ENCODE measurements at regions not wholly inside any gene's neighbourhood (a gene's known extent, or its start where the extent isn't known, plus 50 kb on each side); places are given as distances from the start of the nearest gene placed in this dataset.

GRCh38 chr18:57951999-57952774 lies 91.8 kb upstream of the NEDD4L start:
- H3K36me3 ChIP-seq (ENCODE audit: control insufficient read depth in 1 of 2, insufficient read depth in 2 of 2, low read length in 2 of 2): no peaks in the 10 kb centered on the region
- H2AFZ ChIP-seq (ENCODE audit: low read depth, low read length, poor library complexity, severe bottlenecking): no peak overlapping the region
- ATAC-seq (no peak), DNase-seq (ENCODE audit: low read depth, low spot score) (no peak)
- no peaks in the 10 kb centered on the region for H3K9me2 ChIP-seq (ENCODE audit: insufficient read depth)
- H3K4me1 ChIP-seq (ENCODE audit: control insufficient read depth in 1 of 2, insufficient read depth in 2 of 2, low read length in 2 of 2): no peaks in the 10 kb centered on the region
- BruUV-seq (replicated peaks): no TSS peak
- no peaks in the 10 kb centered on the region for H3K9me3 ChIP-seq (ENCODE audit: control insufficient read depth in 1 of 2, insufficient read depth in 1 of 2, low read depth in 1 of 2, low read length in 2 of 2)
- TF ChIP-seq RAD21 (IDR thresholded peaks at IDR 0.05; ENCODE audit: low read depth) (no peak), JUND (IDR thresholded peaks at IDR 0.05) (no peak), ZNF274 (IDR thresholded peaks at IDR 0.05; ENCODE audit: low read depth, low read length) (no peak), ELF1 (IDR thresholded peaks at IDR 0.05; ENCODE audit: borderline replicate concordance, low read depth) (no peak), POLR2AphosphoS5 (IDR thresholded peaks at IDR 0.05; ENCODE audit: low read depth, low read length) (no peak), EGR1 (IDR thresholded peaks at IDR 0.05; ENCODE audit: low read depth) (no peak), ATF3 (IDR thresholded peaks at IDR 0.05) (no peak), REST (IDR thresholded peaks at IDR 0.05; ENCODE audit: low read depth) (no peak), SIN3A (IDR thresholded peaks at IDR 0.05; ENCODE audit: low read depth) (no peak), ZFX (IDR thresholded peaks at IDR 0.05) (no peak), SP1 (IDR thresholded peaks at IDR 0.05; ENCODE audit: low read depth) (no peak), CTCF (IDR thresholded peaks at IDR 0.05 in 2 of 3, conservative IDR thresholded peaks at IDR 0.05 in 1 of 3; ENCODE audit: borderline replicate concordance in 1 of 3, insufficient read depth in 1 of 3, low read depth in 2 of 3, low read length in 2 of 3) (no peak), EZH2 (IDR thresholded peaks at IDR 0.05) (no peak), YY1 (IDR thresholded peaks at IDR 0.05; ENCODE audit: extremely low read depth, insufficient replicate concordance, low read depth, low read length) (no peak), EZH2phosphoT487 (IDR thresholded peaks at IDR 0.05; ENCODE audit: borderline replicate concordance) (no peak), ZBTB33 (IDR thresholded peaks at IDR 0.05; ENCODE audit: extremely low read depth, insufficient replicate concordance, low read length) (no peak), MAX (IDR thresholded peaks at IDR 0.05) (no peak), SRF (IDR thresholded peaks at IDR 0.05; ENCODE audit: low read depth) (no peak), CBX3 (IDR thresholded peaks at IDR 0.05; ENCODE audit: low read depth) (no peak), TCF7L2 (IDR thresholded peaks at IDR 0.05; ENCODE audit: borderline replicate concordance, extremely low read depth, insufficient read depth, insufficient read length) (no peak)
- POLR2A ChIA-PET: no interaction called here
- RAD21 ChIA-PET (ENCODE audit: low non-redundant PET in 1 of 2, low total read pairs in 2 of 2, uncharacterized antibody in 2 of 2, unreplicated experiment in 2 of 2): no interaction called here
- CTCF ChIA-PET: no interaction called here
- no peak overlapping the region for H3K27ac ChIP-seq (ENCODE audit: low read depth, low read length)
- no peaks in the 10 kb centered on the region for H4K20me1 ChIP-seq (ENCODE audit: insufficient read depth)
- no peaks in the 10 kb centered on the region for H3K79me2 ChIP-seq (ENCODE audit: insufficient read depth, low read length)
- H3K4me2 ChIP-seq (ENCODE audit: low read length): no peak overlapping the region
- no peak overlapping the region for H3K4me3 ChIP-seq (replicated peaks in 1 of 2; ENCODE audit: low read depth in 1 of 2, low read length in 2 of 2)
- intact Hi-C loops (cut with micrococcal nuclease): no loop called here
- H3K9ac ChIP-seq (ENCODE audit: low read length): no peak overlapping the region
- H3K27me3 ChIP-seq (ENCODE audit: insufficient read depth, low read length): peaks cover 3% of the 10 kb centered on the region; the same call in 1 of the 2 replicates
